Lower lobe of right lung (tissue), 2 donors: ENCODE measurements at regions not wholly inside any gene's neighbourhood (a gene's known extent, or its start where the extent isn't known, plus 50 kb on each side); places are given as distances from the start of the nearest gene placed in this dataset.
"Not testable (repeated sequence)": the region's sequence is repeated elsewhere in the genome, so short reads cannot be mapped to it uniquely, and the experiment has no call there.

Source experiments
- ATAC-seq, 2 donors: fragments of 200-7000 bp; cut with Tn5 transposase; one replicate each; pipeline ENCODE4 v1.9.1; 2020 to 2022; ENCODE audit warnings: mild to moderate bottlenecking in 2 of 2, moderate library complexity in 2 of 2
- DNase-seq: peaks from one replicate; pipeline ENCODE4 v3.0.0-alpha.2; 2020
- H3K27ac ChIP-seq: fragments of 200-600 bp; one replicate; pipeline ENCODE4 v1.8.0; 2022
- H3K27me3 ChIP-seq: fragments of 200-600 bp; one replicate; pipeline ENCODE4 v1.8.0; 2022; ENCODE audit warnings: low read depth
- H3K36me3 ChIP-seq: fragments of 200-600 bp; one replicate; pipeline ENCODE4 v1.8.0; 2022; ENCODE audit warnings: mild to moderate bottlenecking
- H3K4me1 ChIP-seq: fragments of 200-600 bp; one replicate; pipeline ENCODE4 v1.8.0; 2022
- H3K4me3 ChIP-seq: fragments of 200-600 bp; one replicate; pipeline ENCODE4 v1.8.0; 2022; ENCODE audit warnings: mild to moderate bottlenecking
- H3K9me3 ChIP-seq: fragments of 200-600 bp; one replicate; pipeline ENCODE4 v1.8.0; 2022
- CTCF ChIP-seq: fragments of 200-600 bp; IDR thresholded peaks from one replicate; pipeline ENCODE4 v1.8.0; 2022; ENCODE audit warnings: antibody characterized with exemption, mild to moderate bottlenecking
- intact Hi-C: fragments of 100-400 bp; cut with DNase I; formaldehyde crosslinking; loops from one replicate; pipeline ENCODE4 v1.11.0; 2022
- donor health status: DM: no; HTN: yes; CAD: no; lungs with severe emphysema.

DNA sequence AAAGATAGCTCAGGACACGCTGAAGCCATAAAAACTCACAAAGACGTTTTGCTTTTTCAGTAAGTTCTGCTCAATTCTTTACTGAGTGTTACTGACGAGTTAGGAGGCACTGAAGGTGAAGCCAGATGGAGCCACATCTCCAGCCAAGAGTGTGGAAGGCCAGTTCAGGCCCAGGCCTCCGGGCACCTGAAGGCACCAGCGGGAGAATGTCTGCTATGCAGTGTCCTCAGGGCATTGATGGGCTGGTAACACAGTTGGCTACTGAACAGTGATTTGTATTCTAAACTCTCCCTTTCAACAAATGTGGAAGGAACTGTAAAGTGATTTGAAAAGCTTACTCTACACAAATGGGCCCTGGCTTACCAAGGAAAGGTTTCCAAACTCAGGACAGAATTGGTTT lies 64.8 kb upstream of the SVIL start:
- Histone ChIP-seq H3K27ac (no peak overlapping the region), H3K4me1 (peaks cover 24% of the 10 kb centered on the region), H3K9me3 (no peaks in the 10 kb centered on the region), H3K36me3 (no peaks in the 10 kb centered on the region), H3K4me3 (no peak overlapping the region), H3K27me3 (no peaks in the 10 kb centered on the region)
- DNase-seq (no peak), ATAC-seq (peak in 1 of 2 donors; percentile 17)
- TF ChIP-seq CTCF, result no peak
- intact Hi-C loops, result no loop called here

GRCh38 chr10:29698773-29699490 lies 64.2 kb upstream of the SVIL start:
- no peaks in the 10 kb centered on the region for H3K27me3 ChIP-seq
- intact Hi-C loops, result no loop called here
- ATAC-seq, result peak in 1 of 2 donors; percentile 52
- peaks cover 24% of the 10 kb centered on the region for H3K4me1 ChIP-seq
- no peaks in the 10 kb centered on the region for H3K9me3 ChIP-seq
- H3K36me3 ChIP-seq, result no peaks in the 10 kb centered on the region
- H3K27ac ChIP-seq, result no peak overlapping the region
- H3K4me3 ChIP-seq, result no peak overlapping the region
- no peak for TF ChIP-seq CTCF
- DNase-seq, result no peak

- H3K4me3 ChIP-seq, H3K36me3 ChIP-seq, H3K27me3 ChIP-seq, H3K27ac ChIP-seq, DNase-seq, ATAC-seq, H3K9me3 ChIP-seq, intact Hi-C loops: not testable (repeated sequence)
- peaks cover 24% of the 10 kb centered on the region for H3K4me1 ChIP-seq
These were observed 61.8 kb upstream of the SVIL start for GRCh38 chr10:29696581-29696980.

DNA sequence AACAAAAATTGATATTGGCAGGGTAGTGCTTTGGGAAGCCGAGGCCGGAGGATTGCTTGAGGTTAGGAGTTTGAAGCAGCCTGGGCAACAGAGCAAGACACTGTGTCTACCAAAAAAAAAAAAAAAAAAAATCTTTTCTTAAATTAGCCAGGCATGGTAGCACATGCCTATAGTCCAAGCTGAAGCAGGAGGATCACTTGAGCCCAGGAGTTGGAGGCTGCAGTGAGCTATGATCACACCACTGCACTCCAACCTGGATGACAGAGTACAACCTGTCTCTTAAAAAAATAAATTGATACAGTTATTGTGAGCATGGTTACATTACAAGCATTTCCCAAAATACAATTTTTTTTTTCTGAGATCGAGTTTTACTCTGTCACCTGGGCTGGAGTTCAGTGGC lies 59.4 kb upstream of the SVIL start:
- H3K27ac ChIP-seq, result no peak overlapping the region
- ATAC-seq, result peak in 1 of 2 donors; percentile 21

GRCh38 chr10:29692121-29692539 lies 57.4 kb upstream of the SVIL start:
- H3K4me1 ChIP-seq, result peaks cover 45% of the 10 kb centered on the region
- no peak for DNase-seq
- intact Hi-C loops, result no loop called here
- no peak overlapping the region for H3K4me3 ChIP-seq
- H3K36me3 ChIP-seq, result no peaks in the 10 kb centered on the region
- TF ChIP-seq CTCF, result no peak
- no peaks in the 10 kb centered on the region for H3K9me3 ChIP-seq
- H3K27ac ChIP-seq, result peak overlapping the region; percentile 72
- peak; percentile 80 to 88 for ATAC-seq
- no peaks in the 10 kb centered on the region for H3K27me3 ChIP-seq

More for the DNA sequence above, 59.4 kb upstream of the SVIL start:
- DNase-seq, result no peak
- intact Hi-C loops, result no loop called here
- no peaks in the 10 kb centered on the region for H3K9me3 ChIP-seq
- no peak overlapping the region for H3K4me3 ChIP-seq
- TF ChIP-seq CTCF, result no peak
- H3K27me3 ChIP-seq, result no peaks in the 10 kb centered on the region
- no peaks in the 10 kb centered on the region for H3K36me3 ChIP-seq
- H3K4me1 ChIP-seq, result peaks cover 25% of the 10 kb centered on the region

GRCh38 chr10:29691564-29692072 lies 56.8 kb upstream of the SVIL start:
- ATAC-seq, result peak in 1 of 2 donors; percentile 46
- TF ChIP-seq CTCF, result no peak
- Histone ChIP-seq H3K4me1 (peaks cover 46% of the 10 kb centered on the region), H3K27ac (peak overlapping the region; percentile 72), H3K4me3 (no peak overlapping the region), H3K36me3 (no peaks in the 10 kb centered on the region), H3K9me3 (no peaks in the 10 kb centered on the region), H3K27me3 (no peaks in the 10 kb centered on the region)
- intact Hi-C loops, result no loop called here
- DNase-seq, result no peak
